ENCODE measurements at regions not wholly inside any gene's neighbourhood (a gene's known extent, or its start where the extent isn't known, plus 50 kb on each side); places are given as distances from the start of the nearest gene placed in this dataset.

- Histone ChIP-seq H3K79me2 (ENCODE audit: control insufficient read depth, insufficient read depth, low read length) (no peaks in the 10 kb centered on the region), H3K9ac (ENCODE audit: insufficient read depth in 1 of 2, low read depth in 2 of 2, low read length in 2 of 2) (no peak overlapping the region), H3K27ac (ENCODE audit: extremely low read depth, low read depth, low read length) (no peak overlapping the region), H3K4me2 (ENCODE audit: insufficient read depth, low read length) (no peak overlapping the region), H3K9me3 (replicated peaks; ENCODE audit: control insufficient read depth, insufficient read depth, low read depth, low read length) (no peaks in the 10 kb centered on the region), H2AFZ (ENCODE audit: low read depth, low read length) (no peak overlapping the region), H3K4me1 (replicated peaks in 1 of 2; ENCODE audit: control insufficient read depth in 2 of 2, insufficient read depth in 2 of 2, low read length in 2 of 2) (peaks cover 0 to 5% of the 10 kb centered on the region in 2 experiments; a peak in 1 of 5 replicates), H3K27me3 (ENCODE audit: control insufficient read depth in 2 of 2, insufficient read depth in 2 of 2, low read length in 2 of 2) (peaks cover 9 to 39% of the 10 kb centered on the region in 2 experiments; a peak in 3 of 5 replicates), H3K9me1 (ENCODE audit: control insufficient read depth, insufficient read depth, low read length) (no peaks in the 10 kb centered on the region), H4K20me1 (replicated peaks; ENCODE audit: control insufficient read depth, insufficient read depth, low read length) (peaks cover 4% of the 10 kb centered on the region; the same call in 1 of the 2 replicates), H3K4me3 (no peak overlapping the region), H3K36me3 (ENCODE audit: control insufficient read depth, insufficient read depth, low read length) (no peaks in the 10 kb centered on the region)
- intact Hi-C loops (cut with micrococcal nuclease) (no loop called here), in situ Hi-C loops (cut with MboI) (no loop called here)
- no TSS peak for BruUV-seq (replicated peaks)
- POLR2A ChIA-PET, result interaction anchor here (0.7 kb wide), 1 partner anchor 47 kb away, joined by 3 read pairs; no protein-coding TSS in a partner anchor
- FAIRE-seq, result no peak
- no peak for DNase-seq (ENCODE audit: extremely low read depth in 1 of 4, low spot score in 3 of 4)
- WGBS (ENCODE audit: insufficient coverage, low coverage, missing lambda C conversion rate), result under 1% methylated on average over 13 of the region's 13 CpGs
- no peak for TF ChIP-seq DDX20 (tag; IDR thresholded peaks at IDR 0.05; ENCODE audit: low read depth)
- no peak for TF ChIP-seq NR0B1 (IDR thresholded peaks at IDR 0.05; ENCODE audit: partially characterized antibody)
- TF ChIP-seq MCM2 (IDR thresholded peaks at IDR 0.05; ENCODE audit: low read depth), result no peak
- CTCF ChIA-PET (ENCODE audit: low intra/inter-chr PET ratio), result no interaction called here
- ATAC-seq, result no peak
These were observed 88.4 kb upstream of the SH3PXD2B start for GRCh38 chr5:172542651-172543131.

GRCh38 chr5:172541773-172542136, 87.4 kb upstream of the SH3PXD2B start:
- peaks cover 0 to 5% of the 10 kb centered on the region in 2 experiments; a peak in 1 of 5 replicates for H3K4me1 ChIP-seq (replicated peaks in 1 of 2; ENCODE audit: control insufficient read depth in 2 of 2, insufficient read depth in 2 of 2, low read length in 2 of 2)
- BruUV-seq (replicated peaks), result no TSS peak
- no peaks in the 10 kb centered on the region for H3K9me1 ChIP-seq (ENCODE audit: control insufficient read depth, insufficient read depth, low read length)
- H3K27ac ChIP-seq (ENCODE audit: extremely low read depth, low read depth, low read length), result no peak overlapping the region
- H3K27me3 ChIP-seq (ENCODE audit: control insufficient read depth in 2 of 2, insufficient read depth in 2 of 2, low read length in 2 of 2), result peaks cover 9 to 30% of the 10 kb centered on the region in 2 experiments; a peak in 3 of 5 replicates
- H3K4me3 ChIP-seq, result no peak overlapping the region
- ChIA-PET POLR2A (interaction anchor here (0.6 kb wide), 2 partner anchors 45 to 382 kb away, joined by 3 read pairs; no protein-coding TSS in a partner anchor), CTCF (ENCODE audit: low intra/inter-chr PET ratio) (no interaction called here)
- WGBS (ENCODE audit: insufficient coverage, low coverage, missing lambda C conversion rate), result 7% methylated on average over 3 of the region's 3 CpGs
- intact Hi-C loops (cut with micrococcal nuclease) (no loop called here), in situ Hi-C loops (cut with MboI) (no loop called here)
- no peak for FAIRE-seq
- H3K9me3 ChIP-seq (replicated peaks; ENCODE audit: control insufficient read depth, insufficient read depth, low read depth, low read length), result no peaks in the 10 kb centered on the region
- H3K36me3 ChIP-seq (ENCODE audit: control insufficient read depth, insufficient read depth, low read length), result no peaks in the 10 kb centered on the region
- no peak overlapping the region for H3K9ac ChIP-seq (ENCODE audit: insufficient read depth in 1 of 2, low read depth in 2 of 2, low read length in 2 of 2)
- no peak for ATAC-seq
- no peak overlapping the region for H3K4me2 ChIP-seq (ENCODE audit: insufficient read depth, low read length)
- H3K79me2 ChIP-seq (ENCODE audit: control insufficient read depth, insufficient read depth, low read length), result no peaks in the 10 kb centered on the region
- no peak for DNase-seq (ENCODE audit: extremely low read depth in 1 of 4, low spot score in 3 of 4)
- H4K20me1 ChIP-seq (replicated peaks; ENCODE audit: control insufficient read depth, insufficient read depth, low read length), result peaks cover 4% of the 10 kb centered on the region; the same call in 1 of the 2 replicates
- no peak overlapping the region for H2AFZ ChIP-seq (ENCODE audit: low read depth, low read length)
- no peak for TF ChIP-seq PHF20 (IDR thresholded peaks at IDR 0.05; ENCODE audit: partially characterized antibody)
- no peak for TF ChIP-seq BHLHE40 (IDR thresholded peaks at IDR 0.05; ENCODE audit: low read length)
- TF ChIP-seq ZNF384 (IDR thresholded peaks at IDR 0.05; ENCODE audit: low read depth, low read length), result no peak
- no peak for TF ChIP-seq ZNF12 (CRISPR knock-in tag; IDR thresholded peaks at IDR 0.05)
- no peak for TF ChIP-seq HMGN3 (IDR thresholded peaks at IDR 0.05; ENCODE audit: borderline replicate concordance, extremely low read depth, insufficient read length, low read depth, low read length)
- no peak for TF ChIP-seq ZKSCAN8 (CRISPR knock-in tag; IDR thresholded peaks at IDR 0.05)
- no peak for TF ChIP-seq FOXO4 (CRISPR knock-in tag; IDR thresholded peaks at IDR 0.05)
- TF ChIP-seq ASH1L (IDR thresholded peaks at IDR 0.05; ENCODE audit: borderline replicate concordance, low read depth, partially characterized antibody), result no peak
- TF ChIP-seq ATF2 (CRISPR knock-in tag; IDR thresholded peaks at IDR 0.05), result no peak
